ENCODE measurements at regions not wholly inside any gene's neighbourhood (a gene's known extent, or its start where the extent isn't known, plus 50 kb on each side); places are given as distances from the start of the nearest gene placed in this dataset.

DNA sequence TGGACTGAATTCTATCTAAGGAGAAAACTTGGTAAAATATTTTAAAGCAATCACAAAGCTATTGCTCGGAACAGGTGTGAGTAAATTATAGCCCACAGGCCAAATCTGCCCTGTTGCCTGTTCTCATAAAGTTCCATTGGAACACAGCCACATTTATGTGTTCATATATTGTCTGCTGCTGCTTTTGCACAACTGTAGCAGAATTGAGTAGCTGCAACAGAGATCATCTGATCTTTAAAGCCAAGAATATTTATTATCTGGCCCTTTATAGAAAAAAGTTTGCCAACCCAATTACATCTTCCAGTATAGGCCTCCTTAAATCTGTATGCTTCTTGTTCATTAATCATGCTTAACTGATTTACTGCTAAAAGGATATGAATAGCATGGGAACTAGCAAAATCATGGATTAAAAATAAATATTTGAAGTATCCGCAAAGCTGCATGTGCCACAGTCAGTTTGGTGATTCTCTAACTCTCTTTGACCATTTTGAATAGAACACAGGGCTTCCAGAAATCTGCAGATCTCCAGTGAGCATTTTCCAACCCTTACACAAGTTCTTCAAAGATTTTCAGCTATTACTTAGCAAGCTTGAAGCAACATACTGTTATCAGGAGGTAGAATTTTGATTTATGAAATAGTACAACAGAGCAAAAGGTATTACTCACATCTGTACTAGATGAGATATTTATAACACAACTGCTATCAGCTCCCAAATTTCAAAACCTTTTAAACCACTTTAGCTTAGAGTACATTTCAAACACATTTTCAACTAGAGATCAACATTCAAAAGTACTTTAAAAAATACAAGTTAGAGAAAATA is 312.6 kb upstream of the ID4 start:
- ChIA-PET CTCF (interaction anchor here (0.8 to 1.2 kb wide), 2 partner anchors 43 to 282 kb away, joined by 3 read pairs; no protein-coding TSS in a partner anchor), POLR2A (no interaction called here)
- TF ChIP-seq, protein P1, sequence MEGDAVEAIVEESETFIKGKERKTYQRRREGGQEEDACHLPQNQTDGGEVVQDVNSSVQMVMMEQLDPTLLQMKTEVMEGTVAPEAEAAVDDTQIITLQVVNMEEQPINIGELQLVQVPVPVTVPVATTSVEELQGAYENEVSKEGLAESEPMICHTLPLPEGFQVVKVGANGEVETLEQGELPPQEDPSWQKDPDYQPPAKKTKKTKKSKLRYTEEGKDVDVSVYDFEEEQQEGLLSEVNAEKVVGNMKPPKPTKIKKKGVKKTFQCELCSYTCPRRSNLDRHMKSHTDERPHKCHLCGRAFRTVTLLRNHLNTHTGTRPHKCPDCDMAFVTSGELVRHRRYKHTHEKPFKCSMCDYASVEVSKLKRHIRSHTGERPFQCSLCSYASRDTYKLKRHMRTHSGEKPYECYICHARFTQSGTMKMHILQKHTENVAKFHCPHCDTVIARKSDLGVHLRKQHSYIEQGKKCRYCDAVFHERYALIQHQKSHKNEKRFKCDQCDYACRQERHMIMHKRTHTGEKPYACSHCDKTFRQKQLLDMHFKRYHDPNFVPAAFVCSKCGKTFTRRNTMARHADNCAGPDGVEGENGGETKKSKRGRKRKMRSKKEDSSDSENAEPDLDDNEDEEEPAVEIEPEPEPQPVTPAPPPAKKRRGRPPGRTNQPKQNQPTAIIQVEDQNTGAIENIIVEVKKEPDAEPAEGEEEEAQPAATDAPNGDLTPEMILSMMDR (IDR thresholded peaks at IDR 0.05; ENCODE audit: control extremely low read depth, extremely low read depth, low read depth, missing control alignments): no peak

DNA sequence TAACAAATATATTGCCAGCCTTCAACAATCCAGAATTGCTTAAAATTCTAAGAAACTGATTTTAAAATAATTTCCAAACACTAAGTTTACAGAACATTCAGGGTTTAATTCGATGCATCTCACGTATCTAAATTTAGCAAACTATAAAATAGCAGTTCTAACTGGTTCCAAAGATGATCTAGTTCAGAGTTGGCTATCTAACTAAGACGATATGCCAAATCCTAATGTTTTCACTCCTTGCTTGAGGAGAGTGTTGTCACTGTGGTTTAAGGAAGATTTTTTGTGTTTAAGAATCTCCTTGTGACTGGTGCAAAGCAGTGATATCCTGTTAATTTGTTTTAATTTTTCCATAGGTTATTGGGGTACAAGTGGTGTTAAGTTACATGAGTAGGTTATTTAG is 311.5 kb upstream of the ID4 start:
- ChIA-PET POLR2A (no interaction called here), CTCF (no interaction called here)
- TF ChIP-seq, protein P1 (IDR thresholded peaks at IDR 0.05; ENCODE audit: control extremely low read depth, extremely low read depth, low read depth, missing control alignments): no peak
- no peak for DNase-seq (ENCODE audit: extremely low spot score)

More for the DNA sequence above, 312.6 kb upstream of the ID4 start:
- DNase-seq (ENCODE audit: extremely low spot score): no peak

DNA sequence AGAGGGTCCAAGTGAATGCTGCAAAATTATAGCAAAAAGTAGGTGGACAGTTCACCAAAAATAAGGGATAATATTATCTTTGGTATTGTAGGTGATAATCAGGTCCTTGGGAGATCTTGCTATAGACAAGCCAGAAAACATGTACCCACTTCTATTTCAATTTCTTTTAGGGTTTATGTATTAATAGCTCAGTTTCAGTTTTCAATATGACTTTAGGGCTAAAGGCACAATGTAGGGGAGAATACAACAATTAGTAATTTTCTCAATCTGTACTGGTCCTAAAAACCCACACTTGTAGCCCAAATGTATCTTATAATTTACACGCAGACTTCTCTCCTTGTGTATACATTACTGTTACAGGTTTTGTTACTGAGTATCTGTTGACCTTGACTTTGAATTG is 307.0 kb upstream of the ID4 start:
- POLR2A ChIA-PET: no interaction called here
- DNase-seq (ENCODE audit: extremely low spot score): no peak
- TF ChIP-seq, protein P1 (IDR thresholded peaks at IDR 0.05; ENCODE audit: control extremely low read depth, extremely low read depth, low read depth, missing control alignments): no peak
- CTCF ChIA-PET: no interaction called here

DNA sequence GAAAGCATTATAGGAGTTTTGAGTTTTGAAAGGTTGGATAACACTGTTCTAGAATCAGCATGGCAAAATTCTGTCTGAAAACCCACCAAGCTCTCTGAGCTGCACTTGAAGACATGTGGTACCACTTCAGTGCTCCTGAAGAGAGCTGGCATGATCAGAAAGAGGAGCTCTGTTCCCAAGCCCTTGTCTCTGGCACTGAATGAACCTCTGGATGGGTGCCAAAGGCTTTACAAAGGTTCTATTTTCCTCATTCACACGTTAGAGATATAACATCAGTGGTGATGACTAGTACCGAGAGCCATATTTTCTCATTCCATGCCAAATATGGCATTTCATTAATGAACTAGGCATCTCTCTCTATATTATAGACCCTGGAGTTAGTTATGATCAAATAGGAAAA is 301.8 kb upstream of the ID4 start:
- DNase-seq (ENCODE audit: extremely low spot score): no peak
- ChIA-PET POLR2A (no interaction called here), CTCF (no interaction called here)
- TF ChIP-seq, protein P1 (IDR thresholded peaks at IDR 0.05; ENCODE audit: control extremely low read depth, extremely low read depth, low read depth, missing control alignments): no peak

DNA sequence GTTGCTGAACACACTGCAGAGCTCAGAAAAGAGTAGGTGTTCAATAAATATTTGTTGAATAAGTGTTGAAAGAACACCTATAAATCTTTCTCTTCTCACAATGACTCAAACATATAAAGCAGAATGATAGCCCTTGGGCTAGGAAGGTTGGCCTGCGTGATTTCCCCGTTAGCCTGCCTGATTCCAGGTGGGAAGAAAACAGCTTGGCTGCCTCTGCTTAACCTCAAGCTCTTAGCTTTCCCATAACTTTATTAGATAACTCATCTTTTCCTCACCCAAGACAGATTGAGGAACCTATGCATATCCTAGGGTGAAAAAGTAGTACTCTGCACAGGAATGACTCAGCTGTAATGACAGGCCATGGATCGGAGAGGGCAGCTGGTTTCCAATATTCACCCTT is 300.3 kb upstream of the ID4 start:
- DNase-seq (ENCODE audit: extremely low spot score): no peak
- ChIA-PET POLR2A (no interaction called here), CTCF (interaction anchor here (1.1 kb wide), 1 partner anchor 8 kb away, joined by 3 read pairs; no protein-coding TSS in a partner anchor)
- TF ChIP-seq, protein P1 (IDR thresholded peaks at IDR 0.05; ENCODE audit: control extremely low read depth, extremely low read depth, low read depth, missing control alignments): no peak

DNA sequence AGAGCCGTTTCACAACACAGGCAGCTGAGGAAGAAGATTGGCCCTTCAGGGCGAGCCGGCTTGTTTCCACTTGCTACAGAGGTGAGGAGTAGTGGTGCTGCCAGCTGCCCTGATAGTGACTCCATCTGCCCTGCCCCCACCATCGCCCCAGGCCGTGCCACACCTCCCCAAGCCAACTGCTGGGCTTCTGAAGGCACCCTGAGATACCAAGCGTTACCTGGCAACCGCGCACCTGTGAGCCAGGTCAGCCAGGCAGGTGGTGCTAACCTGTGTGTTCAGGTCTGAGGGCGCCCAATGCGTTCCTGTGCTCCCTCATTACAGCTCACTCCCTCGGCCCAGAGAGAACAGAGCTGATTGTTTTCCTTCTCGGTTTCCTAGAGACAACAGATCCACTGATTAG is 299.1 kb upstream of the ID4 start:
- CTCF ChIA-PET: interaction anchor here (0.6 kb wide), 1 partner anchor 253 kb away, joined by 3 read pairs; no protein-coding TSS in a partner anchor
- DNase-seq (ENCODE audit: extremely low spot score): no peak

More for the DNA sequence above, 299.1 kb upstream of the ID4 start:
- POLR2A ChIA-PET: no interaction called here
- TF ChIP-seq, protein P1 (IDR thresholded peaks at IDR 0.05; ENCODE audit: control extremely low read depth, extremely low read depth, low read depth, missing control alignments): no peak
